ENCODE measurements at regions not wholly inside any gene's neighbourhood (a gene's known extent, or its start where the extent isn't known, plus 50 kb on each side); places are given as distances from the start of the nearest gene placed in this dataset.

DNA sequence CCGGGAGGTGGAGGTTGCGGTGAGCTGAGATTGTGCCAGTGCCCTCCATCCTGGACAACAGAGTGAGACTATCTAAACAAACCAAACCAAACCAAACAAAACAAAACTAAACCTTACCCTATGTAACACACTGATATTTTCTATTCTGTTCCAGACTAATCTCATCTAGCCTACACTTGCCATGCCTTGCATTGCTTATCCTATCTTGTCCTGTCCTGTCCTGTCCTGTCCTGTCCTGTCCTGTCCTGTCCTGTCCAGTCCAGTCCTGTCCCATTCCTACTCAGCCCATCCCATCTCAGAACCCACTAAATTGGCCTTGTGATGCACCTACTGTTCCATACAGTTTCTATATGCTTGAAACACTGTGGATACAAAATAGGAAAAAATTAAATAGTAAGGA, 64.7 kb upstream of the HDAC9 start:
- DNase-seq: no peak
- in situ Hi-C loops (cut with MboI): no loop called here
- Histone ChIP-seq H3K36me3 (ENCODE audit: low read depth) (no peaks in the 10 kb centered on the region), H3K9me2 (ENCODE audit: insufficient read depth) (no peaks in the 10 kb centered on the region), H3K27me3 (replicated peaks; ENCODE audit: insufficient read depth) (no peaks in the 10 kb centered on the region), H3K9ac (no peak overlapping the region), H3K27ac (no peak overlapping the region), H3K4me3 (no peak overlapping the region), H3F3A (ENCODE audit: insufficient read depth) (peaks cover 24% of the 10 kb centered on the region; the same call in 1 of the 2 replicates), H3K9me3 (ENCODE audit: low read depth) (no peaks in the 10 kb centered on the region), H4K20me1 (ENCODE audit: insufficient read depth) (no peaks in the 10 kb centered on the region), H3K4me1 (ENCODE audit: insufficient read depth) (peaks cover 37% of the 10 kb centered on the region), H3K4me2 (ENCODE audit: unreplicated experiment) (no peak overlapping the region), H3K79me2 (ENCODE audit: insufficient read depth) (no peaks in the 10 kb centered on the region), H2AFZ (no peak overlapping the region)
- 97 to 98% methylated on average over 2 of the region's 2 CpGs for WGBS, 2 experiments (ENCODE audit: low coverage in 1 of 2, low lambda C conversion rate in 2 of 2, missing lambda C conversion rate in 2 of 2)
- TF ChIP-seq EZH2 (IDR thresholded peaks at IDR 0.05; ENCODE audit: insufficient read depth, poor library complexity, severe bottlenecking): no peak
- no peak for TF ChIP-seq EZH2phosphoT487 (IDR thresholded peaks at IDR 0.05; ENCODE audit: insufficient read depth, low read depth)

DNA sequence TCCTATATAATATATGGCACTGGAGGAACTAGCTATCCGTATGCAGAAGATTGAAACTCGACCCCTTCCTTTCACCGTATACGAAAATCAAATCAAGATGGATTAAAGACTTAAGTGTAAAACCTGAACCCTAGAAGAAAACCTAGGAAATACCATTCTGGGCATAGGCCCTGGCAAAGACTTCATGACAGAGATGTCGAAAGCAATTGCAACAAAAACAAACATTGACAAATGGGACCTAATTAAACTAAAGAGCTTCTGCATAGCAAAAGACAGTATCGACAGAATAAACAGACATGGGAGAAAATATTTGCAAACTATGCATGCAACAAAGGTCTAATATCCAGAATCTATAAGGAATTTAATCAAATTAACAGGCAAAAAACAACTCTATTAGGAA, 61.4 kb upstream of the HDAC9 start:
- in situ Hi-C loops (cut with MboI): no loop called here
- Histone ChIP-seq H3K27ac (no peak overlapping the region), H3K9me3 (ENCODE audit: low read depth) (no peaks in the 10 kb centered on the region), H3K4me2 (ENCODE audit: unreplicated experiment) (no peak overlapping the region), H3K27me3 (replicated peaks; ENCODE audit: insufficient read depth) (no peaks in the 10 kb centered on the region), H2AFZ (no peak overlapping the region), H3K36me3 (ENCODE audit: low read depth) (no peaks in the 10 kb centered on the region), H3F3A (ENCODE audit: insufficient read depth) (peaks cover 6% of the 10 kb centered on the region; the same call in 1 of the 2 replicates), H4K20me1 (ENCODE audit: insufficient read depth) (no peaks in the 10 kb centered on the region), H3K4me3 (no peak overlapping the region), H3K9ac (no peak overlapping the region), H3K79me2 (ENCODE audit: insufficient read depth) (no peaks in the 10 kb centered on the region), H3K9me2 (ENCODE audit: insufficient read depth) (no peaks in the 10 kb centered on the region), H3K4me1 (ENCODE audit: insufficient read depth) (peaks cover 12% of the 10 kb centered on the region)
- 91 to 97% methylated on average over 6 of the region's 6 CpGs for WGBS, 2 experiments (ENCODE audit: low coverage in 1 of 2, low lambda C conversion rate in 2 of 2, missing lambda C conversion rate in 2 of 2)
- TF ChIP-seq EZH2 (IDR thresholded peaks at IDR 0.05; ENCODE audit: insufficient read depth, poor library complexity, severe bottlenecking): no peak
- TF ChIP-seq EZH2phosphoT487 (IDR thresholded peaks at IDR 0.05; ENCODE audit: insufficient read depth, low read depth): no peak
- DNase-seq: no peak

GRCh38 chr7:18437101-18437500, 58.4 kb upstream of the HDAC9 start:
- no peak overlapping the region for H3K9ac ChIP-seq
- H3F3A ChIP-seq (ENCODE audit: insufficient read depth): no peaks in the 10 kb centered on the region
- H3K4me3 ChIP-seq: no peak overlapping the region
- no peaks in the 10 kb centered on the region for H3K9me3 ChIP-seq (ENCODE audit: low read depth)
- H4K20me1 ChIP-seq (ENCODE audit: insufficient read depth): no peaks in the 10 kb centered on the region
- no peaks in the 10 kb centered on the region for H3K79me2 ChIP-seq (ENCODE audit: insufficient read depth)
- H3K27me3 ChIP-seq (replicated peaks; ENCODE audit: insufficient read depth): no peaks in the 10 kb centered on the region
- H3K4me2 ChIP-seq (ENCODE audit: unreplicated experiment): no peak overlapping the region
- in situ Hi-C loops (cut with MboI): no loop called here
- no peak for DNase-seq
- no peaks in the 10 kb centered on the region for H3K4me1 ChIP-seq (ENCODE audit: insufficient read depth)
- H3K27ac ChIP-seq: no peak overlapping the region
- WGBS, 2 experiments (ENCODE audit: low coverage in 1 of 2, low lambda C conversion rate in 2 of 2, missing lambda C conversion rate in 2 of 2): 10 to 25% methylated on average over 1 of the region's 1 CpG
- 0 out of 2 replicates have a peak overlapping the region, but pooled peaks have one; percentile 16 for H2AFZ ChIP-seq
- H3K9me2 ChIP-seq (ENCODE audit: insufficient read depth): no peaks in the 10 kb centered on the region
- TF ChIP-seq EZH2phosphoT487 (IDR thresholded peaks at IDR 0.05; ENCODE audit: insufficient read depth, low read depth): no peak
- TF ChIP-seq EZH2 (IDR thresholded peaks at IDR 0.05; ENCODE audit: insufficient read depth, poor library complexity, severe bottlenecking): no peak
- H3K36me3 ChIP-seq (ENCODE audit: low read depth): no peaks in the 10 kb centered on the region

DNA sequence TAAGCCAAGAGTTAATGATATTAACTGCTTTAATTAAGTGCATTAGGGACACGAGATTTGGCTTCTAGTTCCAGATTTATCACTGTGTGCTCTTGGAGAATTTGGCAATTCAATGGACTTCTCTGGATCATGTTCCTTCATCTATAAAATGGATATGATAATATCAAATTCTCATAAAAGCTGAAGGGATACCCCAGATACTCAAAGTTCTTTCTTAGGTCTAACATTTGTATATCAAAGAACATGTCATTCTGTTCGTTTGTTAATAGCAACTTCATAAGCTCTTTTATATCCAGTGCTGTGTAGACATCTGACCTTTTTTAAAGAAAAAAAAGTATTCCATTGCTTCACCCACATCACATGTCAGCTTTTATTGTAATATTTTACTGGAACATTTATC, 54.6 kb upstream of the HDAC9 start:
- H3K36me3 ChIP-seq (ENCODE audit: low read depth): no peaks in the 10 kb centered on the region
- no peak for DNase-seq
- H2AFZ ChIP-seq: no peak overlapping the region
- H3K79me2 ChIP-seq (ENCODE audit: insufficient read depth): no peaks in the 10 kb centered on the region
- 36% methylated on average over 2 of the region's 2 CpGs for WGBS, 2 experiments (ENCODE audit: low coverage in 1 of 2, low lambda C conversion rate in 2 of 2, missing lambda C conversion rate in 2 of 2)
- H3K4me1 ChIP-seq (ENCODE audit: insufficient read depth): no peaks in the 10 kb centered on the region
- no peak overlapping the region for H3K27ac ChIP-seq
- no peaks in the 10 kb centered on the region for H3K27me3 ChIP-seq (replicated peaks; ENCODE audit: insufficient read depth)
- no peaks in the 10 kb centered on the region for H3K9me2 ChIP-seq (ENCODE audit: insufficient read depth)
- H3F3A ChIP-seq (ENCODE audit: insufficient read depth): no peaks in the 10 kb centered on the region
- no peak overlapping the region for H3K4me3 ChIP-seq
- TF ChIP-seq EZH2phosphoT487 (IDR thresholded peaks at IDR 0.05; ENCODE audit: insufficient read depth, low read depth): no peak
- TF ChIP-seq EZH2 (IDR thresholded peaks at IDR 0.05; ENCODE audit: insufficient read depth, poor library complexity, severe bottlenecking): no peak
- H3K9ac ChIP-seq: no peak overlapping the region
- no peaks in the 10 kb centered on the region for H4K20me1 ChIP-seq (ENCODE audit: insufficient read depth)
- in situ Hi-C loops (cut with MboI): no loop called here
- no peaks in the 10 kb centered on the region for H3K9me3 ChIP-seq (ENCODE audit: low read depth)
- H3K4me2 ChIP-seq (ENCODE audit: unreplicated experiment): no peak overlapping the region

DNA sequence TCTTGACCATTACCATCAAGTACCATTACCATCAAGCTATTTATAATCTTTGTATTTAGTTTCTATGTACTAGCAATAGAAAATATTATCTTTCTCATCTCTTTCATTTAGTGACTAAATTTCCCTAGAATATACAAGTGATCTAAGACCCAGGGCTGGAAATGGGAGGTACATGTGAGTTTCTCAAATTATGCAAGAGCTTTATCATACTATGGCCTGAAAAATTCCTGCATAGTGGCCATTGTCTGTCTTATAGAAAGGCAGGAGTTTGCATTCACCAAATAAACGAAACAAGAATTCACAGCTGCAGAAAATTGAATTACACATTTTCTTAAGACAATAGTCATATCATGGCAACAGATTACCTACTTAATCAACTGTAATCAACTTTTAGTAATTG, 50.7 kb upstream of the HDAC9 start:
- H3K4me1 ChIP-seq (ENCODE audit: insufficient read depth): no peaks in the 10 kb centered on the region
- no peaks in the 10 kb centered on the region for H3K36me3 ChIP-seq (ENCODE audit: low read depth)
- in situ Hi-C loops (cut with MboI): no loop called here
- H3K27ac ChIP-seq: no peak overlapping the region
- H3K9me3 ChIP-seq (ENCODE audit: low read depth): no peaks in the 10 kb centered on the region
- H3F3A ChIP-seq (ENCODE audit: insufficient read depth): no peaks in the 10 kb centered on the region
- H3K27me3 ChIP-seq (replicated peaks; ENCODE audit: insufficient read depth): no peaks in the 10 kb centered on the region
- DNase-seq: no peak
- H3K9me2 ChIP-seq (ENCODE audit: insufficient read depth): no peaks in the 10 kb centered on the region
- H3K79me2 ChIP-seq (ENCODE audit: insufficient read depth): no peaks in the 10 kb centered on the region
- H3K9ac ChIP-seq: no peak overlapping the region
- H3K4me2 ChIP-seq (ENCODE audit: unreplicated experiment): no peak overlapping the region
- H4K20me1 ChIP-seq (ENCODE audit: insufficient read depth): no peaks in the 10 kb centered on the region
- no peak overlapping the region for H2AFZ ChIP-seq
- H3K4me3 ChIP-seq: no peak overlapping the region
- WGBS, 2 experiments (ENCODE audit: low coverage in 1 of 2, low lambda C conversion rate in 2 of 2, missing lambda C conversion rate in 2 of 2): 36 to 38% methylated on average over 1 of the region's 1 CpG
- TF ChIP-seq EZH2phosphoT487 (IDR thresholded peaks at IDR 0.05; ENCODE audit: insufficient read depth, low read depth): no peak
- no peak for TF ChIP-seq EZH2 (IDR thresholded peaks at IDR 0.05; ENCODE audit: insufficient read depth, poor library complexity, severe bottlenecking)
